Activated T-helper 1 cell treated with anti-CD3 and anti-CD28 coated beads, Interleukin-12 subunit alpha, Interleukin-12 subunit beta, Interleukin-2, Interleukin-4 antibody, amounts not matched to agents 30 ng/mL and 10 ng/mL and 1 ng/mL, durations not matched to agents 14 hours and 24 hours and 36 hours (primary cell): ENCODE measurements at regions not wholly inside any gene's neighbourhood (a gene's known extent, or its start where the extent isn't known, plus 50 kb on each side); places are given as distances from the start of the nearest gene placed in this dataset.
"Not testable (repeated sequence)": the region's sequence is repeated elsewhere in the genome, so short reads cannot be mapped to it uniquely, and the experiment has no call there.

ENCODE experiments used
- DNase-seq: peaks from one replicate; pipeline ENCODE4 v3.0.0; 2021; ENCODE audit warnings: low spot score
- H3K27ac Mint-ChIP-seq: one replicate; pipeline ENCODE4 v1.8.0; 2021; ENCODE audit warnings: mild to moderate bottlenecking, mixed read lengths
- H3K27me3 Mint-ChIP-seq: one replicate; pipeline ENCODE4 v1.8.0; 2022; ENCODE audit warnings: mild to moderate bottlenecking, moderate library complexity, mixed read lengths; ENCODE audit not compliant: insufficient read depth
- H3K36me3 Mint-ChIP-seq: one replicate; pipeline ENCODE4 v1.8.0; 2021; ENCODE audit warnings: low read depth, mixed read lengths
- H3K4me1 Mint-ChIP-seq: one replicate; pipeline ENCODE4 v1.8.0; 2021; ENCODE audit warnings: low read depth, mixed read lengths
- H3K4me3 Mint-ChIP-seq: one replicate; pipeline ENCODE4 v1.8.0; 2021; ENCODE audit warnings: mild to moderate bottlenecking, moderate library complexity, mixed read lengths
- H3K9me3 Mint-ChIP-seq: one replicate; pipeline ENCODE4 v1.8.0; 2021; ENCODE audit warnings: mixed read lengths
- intact Hi-C: fragments of 100-400 bp; cut with micrococcal nuclease; formaldehyde crosslinking; loops from one replicate; pipeline ENCODE4 v1.15.1; 2024

- intact Hi-C loops, result no loop called here
- Mint-ChIP-seq H3K27me3 (peaks cover 2% of the 10 kb centered on the region), H3K27ac (no peak overlapping the region), H3K4me1 (no peaks in the 10 kb centered on the region), H3K4me3 (no peak overlapping the region), H3K36me3 (no peaks in the 10 kb centered on the region), H3K9me3 (no peaks in the 10 kb centered on the region)
- DNase-seq, result no peak
Observed at GRCh38 chr7:82616059-82616728, 172.6 kb upstream of the CACNA2D1 start.

GRCh38 chr7:82615527-82615926, 171.9 kb upstream of the CACNA2D1 start:
- no peaks in the 10 kb centered on the region for H3K36me3 Mint-ChIP-seq
- H3K9me3 Mint-ChIP-seq, result no peaks in the 10 kb centered on the region
- no peak overlapping the region for H3K27ac Mint-ChIP-seq
- intact Hi-C loops, result no loop called here
- H3K4me1 Mint-ChIP-seq, result no peaks in the 10 kb centered on the region
- DNase-seq, result no peak
- H3K4me3 Mint-ChIP-seq, result no peak overlapping the region
- H3K27me3 Mint-ChIP-seq, result peaks cover 2% of the 10 kb centered on the region

DNA sequence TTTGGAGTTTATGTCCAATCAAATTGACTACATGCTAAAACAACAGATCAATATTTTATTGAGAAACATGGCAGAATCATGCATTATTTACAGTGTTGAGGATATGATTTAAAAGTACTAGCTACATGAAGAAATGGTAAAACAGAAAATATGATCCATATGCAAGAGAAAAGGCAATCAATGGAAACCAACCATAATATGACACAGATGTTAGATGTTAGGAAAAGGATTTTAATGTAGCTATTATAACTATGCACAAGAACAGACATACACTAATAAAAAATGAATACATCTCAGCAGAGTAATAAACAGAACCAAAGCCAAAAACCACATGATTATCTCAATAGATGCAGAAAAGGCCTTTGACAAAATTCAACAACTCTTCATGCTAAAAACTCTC, 166.2 kb upstream of the CACNA2D1 start:
- DNase-seq, result no peak
- Mint-ChIP-seq H3K27ac (no peak overlapping the region), H3K27me3 (no peaks in the 10 kb centered on the region), H3K36me3 (no peaks in the 10 kb centered on the region), H3K4me1 (no peaks in the 10 kb centered on the region), H3K4me3 (no peak overlapping the region), H3K9me3 (no peaks in the 10 kb centered on the region)
- intact Hi-C loops, result loop anchor here (5.0 kb wide), 1 partner anchor 118 kb away; no protein-coding TSS in a partner anchor

- Mint-ChIP-seq H3K36me3 (no peaks in the 10 kb centered on the region), H3K27ac (no peak overlapping the region), H3K4me1 (no peaks in the 10 kb centered on the region), H3K27me3 (no peaks in the 10 kb centered on the region), H3K9me3 (no peaks in the 10 kb centered on the region), H3K4me3 (no peak overlapping the region)
- DNase-seq, result no peak
- intact Hi-C loops, result loop anchor here (5.0 kb wide), 1 partner anchor 122 kb away; no protein-coding TSS in a partner anchor
Observed at GRCh38 chr7:82605247-82605864, 161.8 kb upstream of the CACNA2D1 start.

- no peak for DNase-seq
- intact Hi-C loops, result no loop called here
Observed at GRCh38 chr7:82602066-82602465, 158.5 kb upstream of the CACNA2D1 start.

GRCh38 chr7:82600531-82600930, 157.0 kb upstream of the CACNA2D1 start:
- intact Hi-C loops, result no loop called here

More at GRCh38 chr7:82602066-82602465, 158.5 kb upstream of the CACNA2D1 start:
- Mint-ChIP-seq H3K4me1 (no peaks in the 10 kb centered on the region), H3K27ac (no peak overlapping the region), H3K36me3 (no peaks in the 10 kb centered on the region), H3K27me3 (no peaks in the 10 kb centered on the region), H3K4me3 (no peak overlapping the region), H3K9me3 (no peaks in the 10 kb centered on the region)

GRCh38 chr7:82599895-82600294, 156.3 kb upstream of the CACNA2D1 start:
- DNase-seq, result no peak
- H3K27me3 Mint-ChIP-seq, result no peaks in the 10 kb centered on the region
- no peak overlapping the region for H3K4me3 Mint-ChIP-seq
- H3K27ac Mint-ChIP-seq, result no peak overlapping the region
- H3K36me3 Mint-ChIP-seq, result no peaks in the 10 kb centered on the region
- H3K9me3 Mint-ChIP-seq, result no peaks in the 10 kb centered on the region
- no peaks in the 10 kb centered on the region for H3K4me1 Mint-ChIP-seq
- intact Hi-C loops, result no loop called here

More at GRCh38 chr7:82600531-82600930, 157.0 kb upstream of the CACNA2D1 start:
- Mint-ChIP-seq H3K27ac (no peak overlapping the region), H3K4me1 (no peaks in the 10 kb centered on the region), H3K27me3 (no peaks in the 10 kb centered on the region), H3K9me3 (no peaks in the 10 kb centered on the region), H3K4me3 (no peak overlapping the region), H3K36me3 (no peaks in the 10 kb centered on the region)
- DNase-seq, result no peak

- DNase-seq, result no peak
- H3K4me3 Mint-ChIP-seq, result no peak overlapping the region
- no peak overlapping the region for H3K27ac Mint-ChIP-seq
- intact Hi-C loops, result no loop called here
- H3K9me3 Mint-ChIP-seq, result no peaks in the 10 kb centered on the region
- no peaks in the 10 kb centered on the region for H3K4me1 Mint-ChIP-seq
- no peaks in the 10 kb centered on the region for H3K27me3 Mint-ChIP-seq
- no peaks in the 10 kb centered on the region for H3K36me3 Mint-ChIP-seq
Observed at GRCh38 chr7:82598958-82599357, 155.4 kb upstream of the CACNA2D1 start.

DNA sequence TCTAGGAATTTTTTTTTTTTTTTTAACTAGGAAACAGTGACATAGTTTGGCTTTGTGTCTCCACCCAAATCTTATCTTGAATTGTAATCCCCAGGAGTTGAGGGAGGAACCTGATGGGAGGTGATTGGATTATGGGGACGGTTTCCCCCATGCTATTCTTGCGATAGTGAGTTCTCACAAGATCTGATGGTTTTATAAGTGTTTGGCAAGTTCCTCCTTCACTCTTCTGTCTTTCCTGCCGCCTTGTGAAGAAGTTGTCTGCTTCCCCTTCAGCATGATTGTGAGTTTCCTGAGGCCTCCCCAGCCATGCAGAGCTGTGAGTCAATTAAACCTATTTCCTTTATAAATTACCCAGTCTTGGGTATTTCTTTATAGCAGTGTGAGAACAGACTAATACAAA, 152.2 kb upstream of the CACNA2D1 start:
- H3K27me3 Mint-ChIP-seq, intact Hi-C loops, H3K4me3 Mint-ChIP-seq, H3K36me3 Mint-ChIP-seq, H3K27ac Mint-ChIP-seq, H3K9me3 Mint-ChIP-seq, DNase-seq, H3K4me1 Mint-ChIP-seq: not testable (repeated sequence)

GRCh38 chr7:82595176-82595575, 151.6 kb upstream of the CACNA2D1 start:
- no peak overlapping the region for H3K4me3 Mint-ChIP-seq
- no peak overlapping the region for H3K27ac Mint-ChIP-seq
- intact Hi-C loops, result no loop called here
- H3K27me3 Mint-ChIP-seq, result no peaks in the 10 kb centered on the region
- no peaks in the 10 kb centered on the region for H3K4me1 Mint-ChIP-seq
- no peaks in the 10 kb centered on the region for H3K9me3 Mint-ChIP-seq
- H3K36me3 Mint-ChIP-seq, result no peaks in the 10 kb centered on the region
- no peak for DNase-seq

DNA sequence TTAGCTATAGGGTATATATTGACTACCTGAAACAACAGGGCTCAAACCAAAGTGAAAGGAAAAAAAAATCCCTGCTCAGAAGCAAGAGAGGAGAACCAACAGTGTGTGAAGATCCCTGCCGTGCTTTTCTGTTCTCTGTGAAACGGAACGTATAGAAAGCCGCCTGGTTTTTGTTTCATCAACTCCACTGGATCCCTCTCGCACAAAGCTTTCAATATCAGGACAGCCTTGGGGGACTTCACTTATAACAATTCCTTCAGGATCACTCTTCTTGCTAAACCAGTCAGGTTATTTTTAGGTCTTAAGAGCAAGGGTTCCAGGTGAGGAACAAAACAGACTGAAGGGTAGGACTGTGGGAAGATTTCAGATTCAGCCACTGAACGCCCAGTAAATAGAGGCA, 151.1 kb upstream of the CACNA2D1 start:
- intact Hi-C loops, result no loop called here
- no peak for DNase-seq
- Mint-ChIP-seq H3K27ac (no peak overlapping the region), H3K36me3 (no peaks in the 10 kb centered on the region), H3K4me3 (no peak overlapping the region), H3K9me3 (no peaks in the 10 kb centered on the region), H3K27me3 (no peaks in the 10 kb centered on the region), H3K4me1 (no peaks in the 10 kb centered on the region)

DNA sequence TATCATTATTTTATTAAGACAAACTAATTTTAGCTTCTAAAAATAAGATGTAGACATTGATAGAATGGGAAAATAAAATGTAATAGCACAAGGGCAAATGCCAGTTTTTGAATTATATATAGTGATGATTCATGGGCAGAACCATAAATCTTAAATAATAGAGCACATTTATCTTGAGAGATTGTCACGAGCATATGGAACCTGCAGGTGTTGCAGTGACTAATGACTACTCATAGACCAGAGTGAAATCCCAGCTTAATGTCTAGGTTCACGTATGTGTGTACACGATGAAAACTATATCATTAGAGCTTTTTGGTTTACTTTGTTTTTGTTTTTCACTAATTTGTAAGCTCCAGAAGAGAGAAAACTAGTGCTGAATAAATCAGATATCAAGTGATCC, 150.2 kb upstream of the CACNA2D1 start:
- no peak for DNase-seq
- no peaks in the 10 kb centered on the region for H3K27me3 Mint-ChIP-seq
- no peak overlapping the region for H3K4me3 Mint-ChIP-seq
- intact Hi-C loops, result no loop called here
- no peaks in the 10 kb centered on the region for H3K9me3 Mint-ChIP-seq
- H3K36me3 Mint-ChIP-seq, result no peaks in the 10 kb centered on the region
- no peak overlapping the region for H3K27ac Mint-ChIP-seq
- H3K4me1 Mint-ChIP-seq, result no peaks in the 10 kb centered on the region

DNA sequence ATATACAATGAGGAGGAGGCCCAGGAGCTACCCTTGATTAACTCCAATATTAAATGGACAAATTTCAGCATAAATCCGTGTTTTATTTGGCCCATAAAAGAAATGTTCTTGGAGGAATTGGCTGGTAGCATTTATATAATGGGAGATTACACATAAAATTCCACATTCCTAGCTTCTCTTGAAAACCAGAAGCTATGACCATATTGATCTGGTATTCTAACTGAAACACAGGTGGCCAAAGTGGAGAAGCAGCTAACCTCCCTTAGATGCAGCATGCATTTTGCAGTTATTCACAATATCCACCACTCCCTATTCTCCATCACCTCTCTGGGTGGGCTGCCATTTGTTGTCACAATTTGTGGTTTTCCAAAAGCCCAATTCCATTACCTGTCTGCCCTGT, 148.8 kb upstream of the CACNA2D1 start:
- no peak for DNase-seq
- H3K4me3 Mint-ChIP-seq, result no peak overlapping the region
- H3K27ac Mint-ChIP-seq, result no peak overlapping the region
- H3K27me3 Mint-ChIP-seq, result no peaks in the 10 kb centered on the region
- H3K4me1 Mint-ChIP-seq, result no peaks in the 10 kb centered on the region
- no peaks in the 10 kb centered on the region for H3K9me3 Mint-ChIP-seq
- no peaks in the 10 kb centered on the region for H3K36me3 Mint-ChIP-seq
- intact Hi-C loops, result no loop called here
